IMR-90 (cell line): ENCODE measurements at regions not wholly inside any gene's neighbourhood (a gene's known extent, or its start where the extent isn't known, plus 50 kb on each side); places are given as distances from the start of the nearest gene placed in this dataset.
A peak's percentile ranks its signal among the peaks of the same experiment; 100 is the strongest.

ENCODE experiments used
- ATAC-seq: fragments of 200-7000 bp; cut with Tn5 transposase; 2 replicates; pipeline ENCODE4 v1.9.1; 2020; ENCODE audit warnings: low read depth, mild to moderate bottlenecking, moderate library complexity
- BruUV-seq: library from RNA; stranded (reverse); fragments of 400-500 nt; replicated peaks from 2 replicates; lab custom pipeline; 2021; lab: Mats Ljungman, UMichigan
- CTCF ChIA-PET: fragments of 300-600 bp; formaldehyde crosslinking; extraction: SDS; loops from one replicate; lab custom pipeline; 2021; ENCODE audit warnings: antibody characterized with exemption; lab: Yijun Ruan, JAX
- POLR2A ChIA-PET: fragments of 300-600 bp; sonication (Branson Sonifier 250); formaldehyde crosslinking; loops from one replicate; lab custom pipeline; 2022; ENCODE audit warnings: antibody characterized with exemption; ENCODE audit not compliant: unreplicated experiment; lab: Charles Lee
- DNase-seq: peaks from one replicate; pipeline ENCODE4 v3.0.0; 2013
- H2AFZ ChIP-seq: replicated peaks from 2 replicates; pipeline ENCODE3; 2013; ENCODE audit warnings: low read length, mild to moderate bottlenecking; ENCODE audit not compliant: poor library complexity
- H2AK5ac ChIP-seq: 2 replicates; pipeline ENCODE4 v1.6.1; 2013; ENCODE audit warnings: low read depth, low read length, inconsistent platforms
- H2AK9ac ChIP-seq: replicated peaks from 2 replicates; pipeline ENCODE3; 2013; ENCODE audit warnings: mild to moderate bottlenecking, low read depth, low read length, moderate library complexity; ENCODE audit not compliant: poor library complexity
- H2BK120ac ChIP-seq: 2 replicates; pipeline ENCODE4 v1.6.1; 2013; ENCODE audit warnings: low read depth, low read length, inconsistent platforms
- H2BK15ac ChIP-seq: 3 replicates; pipeline ENCODE4 v1.6.1; 2013; ENCODE audit warnings: low read depth, low read length, inconsistent platforms
- H2BK20ac ChIP-seq: 2 replicates; pipeline ENCODE4 v1.6.1; 2013; ENCODE audit warnings: low read depth, mild to moderate bottlenecking, inconsistent platforms, low read length, moderate library complexity
- H2BK5ac ChIP-seq: 2 replicates; pipeline ENCODE4 v1.6.1; 2013; ENCODE audit warnings: mild to moderate bottlenecking, low read depth, low read length, inconsistent platforms; ENCODE audit not compliant: poor library complexity, severe bottlenecking
- H3K14ac ChIP-seq: replicated peaks from 2 replicates; pipeline ENCODE4 v1.6.1; 2013; ENCODE audit warnings: low read depth, low read length, inconsistent platforms
- H3K18ac ChIP-seq: 2 replicates; pipeline ENCODE4 v1.6.1; 2013; ENCODE audit warnings: low read depth, low read length, control low read depth
- H3K23ac ChIP-seq: 2 replicates; pipeline ENCODE4 v1.6.1; 2013; ENCODE audit warnings: low read depth, low read length, inconsistent platforms
- H3K27ac ChIP-seq: 2 replicates; pipeline ENCODE4 v1.5.1; 2013; ENCODE audit warnings: mild to moderate bottlenecking, control low read depth, low read length; ENCODE audit not compliant: insufficient read depth
- H3K27me3 ChIP-seq: 2 replicates; pipeline ENCODE4 v1.6.1; 2013; ENCODE audit warnings: low read length; ENCODE audit not compliant: control insufficient read depth, insufficient read depth
- H3K36me3 ChIP-seq: 2 replicates; pipeline ENCODE4 v1.6.1; 2013; ENCODE audit warnings: low read length, mixed read lengths; ENCODE audit not compliant: control insufficient read depth, insufficient read depth
- H3K4ac ChIP-seq: 2 replicates; pipeline ENCODE4 v1.6.1; 2013; ENCODE audit warnings: low read depth, low read length, inconsistent platforms
- H3K4me1 ChIP-seq: 2 replicates; pipeline ENCODE4 v1.6.1; 2013; ENCODE audit warnings: low read length, mixed read lengths; ENCODE audit not compliant: control insufficient read depth, insufficient read depth
- H3K4me2 ChIP-seq: 2 replicates; pipeline ENCODE4 v1.6.1; 2013; ENCODE audit warnings: low read depth, mild to moderate bottlenecking, control low read depth, low read length, moderate library complexity
- H3K4me3 ChIP-seq: 2 replicates; pipeline ENCODE4 v1.5.1; 2013; ENCODE audit warnings: low read depth, mild to moderate bottlenecking, control low read depth, low read length, moderate library complexity; ENCODE audit not compliant: insufficient read depth
- H3K56ac ChIP-seq: 2 replicates; pipeline ENCODE4 v1.6.1; 2013; ENCODE audit warnings: low read length, inconsistent platforms; ENCODE audit not compliant: insufficient read depth; ENCODE audit errors: extremely low read depth
- H3K79me1 ChIP-seq, 2 experiments: 2 replicates each; pipeline ENCODE4 v1.6.1; 2013; ENCODE audit warnings: low read length in 2 of 2, inconsistent platforms in 1 of 2, low read depth in 1 of 2
- H3K9ac ChIP-seq: 2 replicates; pipeline ENCODE4 v1.6.1; 2013; ENCODE audit warnings: low read depth, low read length, control low read depth
- H3K9me1 ChIP-seq: 2 replicates; pipeline ENCODE4 v1.6.1; 2013; ENCODE audit warnings: low read length, inconsistent platforms; ENCODE audit not compliant: insufficient read depth
- H3K9me3 ChIP-seq: 2 replicates; pipeline ENCODE4 v1.6.1; 2013; ENCODE audit warnings: low read length; ENCODE audit not compliant: control insufficient read depth, insufficient read depth
- H4K20me1 ChIP-seq: 2 replicates; pipeline ENCODE4 v1.6.1; 2013; ENCODE audit warnings: low read length, inconsistent platforms; ENCODE audit not compliant: insufficient read depth
- H4K5ac ChIP-seq: 2 replicates; pipeline ENCODE4 v1.6.1; 2013; ENCODE audit warnings: mild to moderate bottlenecking, low read depth, low read length, control low read depth
- H4K8ac ChIP-seq, 2 experiments: 2 replicates each; pipeline ENCODE4 v1.6.1; 2013; ENCODE audit warnings: low read depth in 2 of 2, low read length in 2 of 2, control low read depth in 1 of 2, inconsistent platforms in 1 of 2
- H4K91ac ChIP-seq: 2 replicates; pipeline ENCODE4 v1.6.1; 2013; ENCODE audit warnings: low read depth, low read length, inconsistent platforms; ENCODE audit not compliant: insufficient read depth
- BHLHE40 ChIP-seq: fragments of 150-350 bp; IDR thresholded peaks from 2 replicates; pipeline ENCODE4 v1.6.1; 2016; ENCODE audit warnings: mild to moderate bottlenecking, low read depth, low read length
- CEBPB ChIP-seq: IDR thresholded peaks from 2 replicates; pipeline ENCODE4 v1.6.1; 2012; ENCODE audit warnings: low read depth, low read length, improper control_type of control experiment
- CHD1 ChIP-seq: IDR thresholded peaks from 2 replicates; pipeline ENCODE4 v1.6.1; 2012; ENCODE audit warnings: low read depth, low read length, improper control_type of control experiment
- CTCF ChIP-seq: conservative IDR thresholded peaks from 2 replicates; pipeline ENCODE4 v1.5.1; 2012; ENCODE audit warnings: mild to moderate bottlenecking, low read depth, low read length, improper control_type of control experiment
- ELK1 ChIP-seq: fragments of 150-350 bp; IDR thresholded peaks from 2 replicates; pipeline ENCODE4 v1.6.1; 2016; ENCODE audit warnings: low read depth, mild to moderate bottlenecking, low read length, moderate library complexity, borderline replicate concordance
- FOS ChIP-seq: fragments of 150-350 bp; IDR thresholded peaks from 2 replicates; pipeline ENCODE4 v1.6.1; 2016; ENCODE audit warnings: low read depth, low read length
- MAFK ChIP-seq: IDR thresholded peaks from 2 replicates; pipeline ENCODE4 v1.6.1; 2012; ENCODE audit warnings: low read depth, low read length, improper control_type of control experiment
- MAZ ChIP-seq: IDR thresholded peaks from 2 replicates; pipeline ENCODE4 v1.6.1; 2012; ENCODE audit warnings: low read depth, mild to moderate bottlenecking, low read length, improper control_type of control experiment, moderate library complexity, borderline replicate concordance
- MXI1 ChIP-seq: IDR thresholded peaks from 2 replicates; pipeline ENCODE4 v1.6.1; 2012; ENCODE audit warnings: low read depth, mild to moderate bottlenecking, low read length, moderate library complexity, borderline replicate concordance
- NFE2L2 ChIP-seq: fragments of 150-350 bp; IDR thresholded peaks from 2 replicates; pipeline ENCODE4 v1.6.1; 2016; ENCODE audit warnings: low read depth, mild to moderate bottlenecking, low read length
- POLR2A ChIP-seq: IDR thresholded peaks from 2 replicates; pipeline ENCODE4 v1.6.1; 2012; ENCODE audit warnings: mild to moderate bottlenecking, low read depth, low read length
- RAD21 ChIP-seq: IDR thresholded peaks from 2 replicates; pipeline ENCODE4 v1.6.1; 2012; ENCODE audit warnings: low read length, improper control_type of control experiment
- RCOR1 ChIP-seq: IDR thresholded peaks from 2 replicates; pipeline ENCODE4 v1.6.1; 2012; ENCODE audit warnings: mild to moderate bottlenecking, low read length, improper control_type of control experiment; ENCODE audit not compliant: insufficient replicate concordance
- RFX5 ChIP-seq: IDR thresholded peaks from 2 replicates; pipeline ENCODE4 v1.8.0; 2012; ENCODE audit warnings: low read depth, mild to moderate bottlenecking, low read length, moderate library complexity
- SMC3 ChIP-seq: fragments of 150-350 bp; IDR thresholded peaks from 2 replicates; pipeline ENCODE4 v1.6.1; 2016; ENCODE audit warnings: low read depth, mild to moderate bottlenecking, antibody characterized with exemption, low read length, moderate library complexity
- USF2 ChIP-seq: fragments of 150-350 bp; IDR thresholded peaks from 2 replicates; pipeline ENCODE4 v1.6.1; 2017; ENCODE audit warnings: mild to moderate bottlenecking, antibody characterized with exemption, low read length, low read depth
- WGBS, 2 experiments: methylation state at CpG; one replicate each; pipeline versions ENCODE4 v1.1.5 to v1.1.7; 2013; ENCODE audit warnings: missing lambda C conversion rate in 2 of 2; ENCODE audit not compliant: insufficient read length in 1 of 2; ENCODE audit errors: extremely low coverage in 2 of 2; 5-methylcytosine and 5-hydroxymethylcytosine counted together
- dilution Hi-C: fragments of 300-500 bp; cut with HindIII; formaldehyde crosslinking; loops from one replicate; pipeline ENCODE4 v1.14.3; 2018; ENCODE audit warnings: low sequenced_read_pairs; ENCODE audit not compliant: unreplicated experiment
- in situ Hi-C: fragments of 300-500 bp; cut with MboI; formaldehyde crosslinking; loops from 3 replicates; pipeline ENCODE4 v1.14.3; 2019; ENCODE audit warnings: low sequenced_read_pairs, inconsistent platforms, mixed read lengths
- intact Hi-C: fragments of 100-400 bp; cut with micrococcal nuclease; formaldehyde crosslinking; loops from 2 replicates; pipeline ENCODE4 v1.10.0; 2022

- no peak overlapping the region; the same call in 1 of the 2 replicates for H2BK120ac ChIP-seq
- no peak overlapping the region for H3K18ac ChIP-seq
- no CpG with 5 or more reads among the region's 2 CpGs for WGBS, 2 experiments
- H4K20me1 ChIP-seq: no peaks in the 10 kb centered on the region
- no peaks in the 10 kb centered on the region for H3K79me1 ChIP-seq
- dilution Hi-C loops: no loop called here
- no peak overlapping the region for H3K4ac ChIP-seq
- no peak overlapping the region for H3K4me3 ChIP-seq
- no peak overlapping the region for H2AK5ac ChIP-seq
- no peak overlapping the region for H2AFZ ChIP-seq
- H3K9ac ChIP-seq: no peak overlapping the region
- no peak overlapping the region for H4K8ac ChIP-seq
- TF ChIP-seq RAD21 (no peak), MXI1 (no peak), BHLHE40 (no peak), ELK1 (no peak), NFE2L2 (no peak), RCOR1 (no peak), POLR2A (no peak), CEBPB (no peak), FOS (no peak), RFX5 (no peak), MAFK (no peak), USF2 (no peak), SMC3 (no peak), CHD1 (no peak), MAZ (no peak), CTCF (no peak)
- H3K56ac ChIP-seq: no peak overlapping the region
- ChIA-PET POLR2A (no interaction called here), CTCF (no interaction called here)
- no peak overlapping the region for H2AK9ac ChIP-seq
- H3K4me1 ChIP-seq: peaks cover 3% of the 10 kb centered on the region
- peaks cover 6% of the 10 kb centered on the region for H3K9me1 ChIP-seq
- intact Hi-C loops: no loop called here
- ATAC-seq (no peak), DNase-seq (peak; percentile 37)
- no peak overlapping the region for H3K27ac ChIP-seq
- H4K5ac ChIP-seq: no peak overlapping the region
- no TSS peak for BruUV-seq
- no peaks in the 10 kb centered on the region for H3K36me3 ChIP-seq
- 0 out of 2 replicates have a peak overlapping the region, but pooled peaks have one; percentile 10 for H3K14ac ChIP-seq
- no peak overlapping the region for H3K4me2 ChIP-seq
- no peak overlapping the region for H3K23ac ChIP-seq
- H4K91ac ChIP-seq: no peak overlapping the region
- 0 out of 3 replicates have a peak overlapping the region, but pooled peaks have one; percentile 51 for H2BK15ac ChIP-seq
- H2BK5ac ChIP-seq: no peak overlapping the region
- no peaks in the 10 kb centered on the region for H3K9me3 ChIP-seq
- H2BK20ac ChIP-seq: no peak overlapping the region
- H3K27me3 ChIP-seq: no peaks in the 10 kb centered on the region
- in situ Hi-C loops: no loop called here
Measured at GRCh38 chr5:74166064-74166463, 474.5 kb downstream of the ENC1 start.
